HCT116 (cell line): ENCODE measurements at regions not wholly inside any gene's neighbourhood (a gene's known extent, or its start where the extent isn't known, plus 50 kb on each side); places are given as distances from the start of the nearest gene placed in this dataset.

Experiments
- ATAC-seq: fragments of 200-7000 bp; cut with Tn5 transposase; 2 replicates; pipeline ENCODE4 v1.9.1; 2020; ENCODE audit warnings: mild to moderate bottlenecking, moderate library complexity
- BruUV-seq: library from RNA; stranded (reverse); fragments of 400-500 nt; replicated peaks from 2 replicates; lab custom pipeline; 2021; lab: Mats Ljungman, UMichigan
- CTCF ChIA-PET: fragments of 300-600 bp; sonication (Branson Sonifier 250); formaldehyde crosslinking; loops from one replicate; lab custom pipeline; 2021; ENCODE audit warnings: antibody characterized with exemption; lab: Charles Lee
- POLR2A ChIA-PET: fragments of 300-600, 350-600 bp; sonication (Branson Sonifier 250); formaldehyde crosslinking; loops from one replicate; lab custom pipeline; 2021; ENCODE audit warnings: antibody characterized with exemption; lab: Charles Lee
- RAD21 ChIA-PET, 2 experiments: fragments of 300-600 bp; sonication (Branson Sonifier 250); formaldehyde crosslinking; loops; one replicate each; lab custom pipeline; 2023; ENCODE audit warnings: low total read pairs in 2 of 2; ENCODE audit not compliant: uncharacterized antibody in 2 of 2, unreplicated experiment in 2 of 2, low non-redundant PET in 1 of 2; lab: Charles Lee
- DNase-seq: peaks from one replicate; pipeline ENCODE4 v3.0.0-alpha.2; 2010; ENCODE audit warnings: low read depth, low spot score
- H2AFZ ChIP-seq: fragments of 200-600 bp; shearing (Covaris generic), sonication (generic); 2 replicates; pipeline ENCODE4 v1.6.1; 2017; ENCODE audit warnings: low read depth, mixed run types, mixed read lengths, antibody characterized with exemption, low read length; ENCODE audit not compliant: poor library complexity, severe bottlenecking
- H3K27ac ChIP-seq: 2 replicates; pipeline ENCODE4 v1.5.1; 2012; ENCODE audit warnings: low read depth, low read length
- H3K27me3 ChIP-seq: fragments of 200-600 bp; sonication (generic); 2 replicates; pipeline ENCODE4 v1.6.1; 2016; ENCODE audit warnings: mixed run types, low read length, mixed read lengths; ENCODE audit not compliant: insufficient read depth
- H3K36me3 ChIP-seq, 2 experiments: fragments of 200-500 bp in 1 of 2; fragments of 200-600 bp in 1 of 2; sonication (Bioruptor generic) in 1 of 2; sonication (generic) in 1 of 2; 2 replicates each; pipeline versions ENCODE4 v1.5.1 to v1.6.1; 2014 to 2016; ENCODE audit warnings: low read length in 2 of 2, inconsistent platforms in 1 of 2, mixed read lengths in 1 of 2, mixed run types in 1 of 2; ENCODE audit not compliant: insufficient read depth in 2 of 2, control insufficient read depth in 1 of 2
- H3K4me1 ChIP-seq, 2 experiments: fragments of 200-600 bp in 1 of 2; sonication (generic) in 1 of 2; 2 replicates each; pipeline versions ENCODE4 v1.5.1 to v1.6.1; 2012 to 2017; ENCODE audit warnings: low read length in 2 of 2, inconsistent platforms in 1 of 2, mild to moderate bottlenecking in 1 of 2, mixed read lengths in 1 of 2, mixed run types in 1 of 2, moderate library complexity in 1 of 2; ENCODE audit not compliant: insufficient read depth in 2 of 2, control insufficient read depth in 1 of 2
- H3K4me2 ChIP-seq: fragments of 200-600 bp; sonication (generic); 2 replicates; pipeline ENCODE4 v1.6.1; 2017; ENCODE audit warnings: mixed run types, low read length, mixed read lengths
- H3K4me3 ChIP-seq, 2 experiments: fragments of 200-600 bp in 1 of 2; sonication (generic) in 1 of 2; replicated peaks in 1 of 2; 2 replicates each; pipeline ENCODE4 v1.5.1; 2011 to 2016; ENCODE audit warnings: low read length in 2 of 2, control low read depth in 1 of 2, low read depth in 1 of 2, mild to moderate bottlenecking in 1 of 2, mixed read lengths in 1 of 2, mixed run types in 1 of 2
- H3K79me2 ChIP-seq: fragments of 200-600 bp; sonication (generic); 2 replicates; pipeline ENCODE4 v1.6.1; 2017; ENCODE audit warnings: mild to moderate bottlenecking, mixed run types, low read length, moderate library complexity, mixed read lengths; ENCODE audit not compliant: insufficient read depth
- H3K9ac ChIP-seq: fragments of 200-600 bp; sonication (generic); 2 replicates; pipeline ENCODE4 v1.6.1; 2016; ENCODE audit warnings: low read length, mixed read lengths
- H3K9me2 ChIP-seq: fragments of 200-600 bp; sonication (generic), shearing (Covaris generic); 2 replicates; pipeline ENCODE4 v1.6.1; 2017; ENCODE audit warnings: mixed run types, mild to moderate bottlenecking, moderate library complexity; ENCODE audit not compliant: insufficient read depth
- H3K9me3 ChIP-seq, 2 experiments: fragments of 200-500 bp in 1 of 2; fragments of 200-600 bp in 1 of 2; sonication (Bioruptor generic) in 1 of 2; sonication (generic) in 1 of 2; 2 replicates each; pipeline ENCODE4 v1.6.1; 2014 to 2017; ENCODE audit warnings: low read length in 2 of 2, mixed read lengths in 2 of 2, inconsistent platforms in 1 of 2, low read depth in 1 of 2, mild to moderate bottlenecking in 1 of 2, mixed run types in 1 of 2, moderate library complexity in 1 of 2; ENCODE audit not compliant: control insufficient read depth in 1 of 2, insufficient read depth in 1 of 2
- H4K20me1 ChIP-seq: fragments of 200-600 bp; sonication (generic), shearing (Covaris generic); 2 replicates; pipeline ENCODE4 v1.6.1; 2017; ENCODE audit warnings: mixed run types, mild to moderate bottlenecking, moderate library complexity; ENCODE audit not compliant: insufficient read depth
- CBX3 ChIP-seq: IDR thresholded peaks from 2 replicates; pipeline ENCODE4 v1.6.1; 2012; ENCODE audit warnings: low read depth
- POLR2A ChIP-seq: IDR thresholded peaks from 2 replicates; pipeline ENCODE4 v1.7.0; 2011; ENCODE audit warnings: borderline replicate concordance; ENCODE audit not compliant: insufficient read depth, insufficient read length; ENCODE audit errors: extremely low read depth
- POLR2AphosphoS5 ChIP-seq: IDR thresholded peaks from 2 replicates; pipeline ENCODE4 v1.6.1; 2011; ENCODE audit warnings: mild to moderate bottlenecking, low read depth, low read length, moderate library complexity
- SIN3A ChIP-seq: IDR thresholded peaks from 2 replicates; pipeline ENCODE4 v1.6.1; 2012; ENCODE audit warnings: low read depth
- SRF ChIP-seq: IDR thresholded peaks from 2 replicates; pipeline ENCODE4 v1.6.1; 2012; ENCODE audit warnings: low read depth
- YY1 ChIP-seq: IDR thresholded peaks from 2 replicates; pipeline ENCODE4 v1.6.1; 2011; ENCODE audit warnings: low read length, low read depth, moderate library complexity, mild to moderate bottlenecking; ENCODE audit not compliant: insufficient replicate concordance; ENCODE audit errors: extremely low read depth
- ZFX ChIP-seq: fragments of 450-650 bp; IDR thresholded peaks from 2 replicates; pipeline ENCODE4 v1.6.1; 2017
- ZNF274 ChIP-seq: fragments of 200-500 bp; sonication (Bioruptor generic); IDR thresholded peaks from 2 replicates; pipeline ENCODE4 v1.6.1; 2014; ENCODE audit warnings: mild to moderate bottlenecking, low read depth, low read length, inconsistent platforms
- intact Hi-C: fragments of 100-400 bp; cut with micrococcal nuclease; formaldehyde crosslinking; loops from 2 replicates; pipeline ENCODE4 v1.10.0; 2022
- TF ChIP-seq, protein P1 (sequence below), 3 experiments: fragments of 200-600 bp in 1 of 3; sonication (generic) in 1 of 3; IDR thresholded peaks in 2 of 3; conservative IDR thresholded peaks in 1 of 3; 2 replicates each; pipeline ENCODE4 v1.5.1; 2012 to 2017; ENCODE audit warnings: low read depth in 2 of 3, low read length in 2 of 3, antibody characterized with exemption in 1 of 3, borderline replicate concordance in 1 of 3, control low read depth in 1 of 3, mild to moderate bottlenecking in 1 of 3, mixed read lengths in 1 of 3, mixed run types in 1 of 3, moderate library complexity in 1 of 3; ENCODE audit not compliant: insufficient read depth in 1 of 3
- TF ChIP-seq, protein P2 (sequence below): IDR thresholded peaks from 2 replicates; pipeline ENCODE4 v1.6.1; 2012; ENCODE audit warnings: low read depth

DNA sequence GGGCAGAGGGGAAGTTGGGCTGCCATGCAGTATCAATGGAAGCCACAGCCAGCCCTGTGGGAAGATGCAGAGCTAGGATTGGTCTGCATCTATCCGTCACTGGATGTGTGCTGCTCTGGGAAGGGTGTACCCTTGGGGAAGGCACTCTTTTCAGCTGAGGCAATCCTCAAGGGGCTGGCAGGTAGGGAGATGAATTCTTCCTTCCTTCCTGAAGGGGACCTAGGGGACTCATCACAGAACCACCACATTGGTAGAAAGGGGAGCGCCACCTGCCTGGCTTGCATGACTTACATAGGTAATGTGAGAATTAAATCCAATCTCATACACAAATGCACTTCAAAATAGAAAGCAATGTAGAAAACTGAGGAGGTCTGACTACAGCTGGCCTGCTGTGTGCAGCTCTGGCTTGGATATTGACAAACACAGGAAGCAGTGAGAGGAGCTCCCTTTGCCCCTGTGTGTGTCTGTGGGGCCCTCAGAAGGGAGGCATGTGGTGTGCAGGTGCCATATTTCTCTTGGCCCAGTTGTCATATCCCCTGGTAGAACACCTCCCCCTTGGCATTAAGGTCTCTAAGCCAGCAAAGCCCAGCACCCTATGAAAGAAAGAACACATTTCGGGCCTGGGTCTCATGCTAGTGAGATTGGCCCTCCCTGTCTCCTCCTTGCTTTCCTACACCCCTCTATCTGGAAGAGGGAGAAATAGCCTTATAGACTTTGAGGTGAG lies 260.3 kb upstream of the MOCS1 start (continued):
- TF ChIP-seq, protein P1, sequence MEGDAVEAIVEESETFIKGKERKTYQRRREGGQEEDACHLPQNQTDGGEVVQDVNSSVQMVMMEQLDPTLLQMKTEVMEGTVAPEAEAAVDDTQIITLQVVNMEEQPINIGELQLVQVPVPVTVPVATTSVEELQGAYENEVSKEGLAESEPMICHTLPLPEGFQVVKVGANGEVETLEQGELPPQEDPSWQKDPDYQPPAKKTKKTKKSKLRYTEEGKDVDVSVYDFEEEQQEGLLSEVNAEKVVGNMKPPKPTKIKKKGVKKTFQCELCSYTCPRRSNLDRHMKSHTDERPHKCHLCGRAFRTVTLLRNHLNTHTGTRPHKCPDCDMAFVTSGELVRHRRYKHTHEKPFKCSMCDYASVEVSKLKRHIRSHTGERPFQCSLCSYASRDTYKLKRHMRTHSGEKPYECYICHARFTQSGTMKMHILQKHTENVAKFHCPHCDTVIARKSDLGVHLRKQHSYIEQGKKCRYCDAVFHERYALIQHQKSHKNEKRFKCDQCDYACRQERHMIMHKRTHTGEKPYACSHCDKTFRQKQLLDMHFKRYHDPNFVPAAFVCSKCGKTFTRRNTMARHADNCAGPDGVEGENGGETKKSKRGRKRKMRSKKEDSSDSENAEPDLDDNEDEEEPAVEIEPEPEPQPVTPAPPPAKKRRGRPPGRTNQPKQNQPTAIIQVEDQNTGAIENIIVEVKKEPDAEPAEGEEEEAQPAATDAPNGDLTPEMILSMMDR (IDR thresholded peaks at IDR 0.05 in 2 of 3, conservative IDR thresholded peaks at IDR 0.05 in 1 of 3; ENCODE audit: borderline replicate concordance in 1 of 3, insufficient read depth in 1 of 3, low read depth in 2 of 3, low read length in 2 of 3), result no peak
- TF ChIP-seq ZFX (no peak), POLR2AphosphoS5 (no peak), SRF (no peak), ZNF274 (no peak), SIN3A (no peak), POLR2A (no peak), CBX3 (no peak)
- TF ChIP-seq, protein P2, sequence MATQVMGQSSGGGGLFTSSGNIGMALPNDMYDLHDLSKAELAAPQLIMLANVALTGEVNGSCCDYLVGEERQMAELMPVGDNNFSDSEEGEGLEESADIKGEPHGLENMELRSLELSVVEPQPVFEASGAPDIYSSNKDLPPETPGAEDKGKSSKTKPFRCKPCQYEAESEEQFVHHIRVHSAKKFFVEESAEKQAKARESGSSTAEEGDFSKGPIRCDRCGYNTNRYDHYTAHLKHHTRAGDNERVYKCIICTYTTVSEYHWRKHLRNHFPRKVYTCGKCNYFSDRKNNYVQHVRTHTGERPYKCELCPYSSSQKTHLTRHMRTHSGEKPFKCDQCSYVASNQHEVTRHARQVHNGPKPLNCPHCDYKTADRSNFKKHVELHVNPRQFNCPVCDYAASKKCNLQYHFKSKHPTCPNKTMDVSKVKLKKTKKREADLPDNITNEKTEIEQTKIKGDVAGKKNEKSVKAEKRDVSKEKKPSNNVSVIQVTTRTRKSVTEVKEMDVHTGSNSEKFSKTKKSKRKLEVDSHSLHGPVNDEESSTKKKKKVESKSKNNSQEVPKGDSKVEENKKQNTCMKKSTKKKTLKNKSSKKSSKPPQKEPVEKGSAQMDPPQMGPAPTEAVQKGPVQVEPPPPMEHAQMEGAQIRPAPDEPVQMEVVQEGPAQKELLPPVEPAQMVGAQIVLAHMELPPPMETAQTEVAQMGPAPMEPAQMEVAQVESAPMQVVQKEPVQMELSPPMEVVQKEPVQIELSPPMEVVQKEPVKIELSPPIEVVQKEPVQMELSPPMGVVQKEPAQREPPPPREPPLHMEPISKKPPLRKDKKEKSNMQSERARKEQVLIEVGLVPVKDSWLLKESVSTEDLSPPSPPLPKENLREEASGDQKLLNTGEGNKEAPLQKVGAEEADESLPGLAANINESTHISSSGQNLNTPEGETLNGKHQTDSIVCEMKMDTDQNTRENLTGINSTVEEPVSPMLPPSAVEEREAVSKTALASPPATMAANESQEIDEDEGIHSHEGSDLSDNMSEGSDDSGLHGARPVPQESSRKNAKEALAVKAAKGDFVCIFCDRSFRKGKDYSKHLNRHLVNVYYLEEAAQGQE, result no peak

DNA sequence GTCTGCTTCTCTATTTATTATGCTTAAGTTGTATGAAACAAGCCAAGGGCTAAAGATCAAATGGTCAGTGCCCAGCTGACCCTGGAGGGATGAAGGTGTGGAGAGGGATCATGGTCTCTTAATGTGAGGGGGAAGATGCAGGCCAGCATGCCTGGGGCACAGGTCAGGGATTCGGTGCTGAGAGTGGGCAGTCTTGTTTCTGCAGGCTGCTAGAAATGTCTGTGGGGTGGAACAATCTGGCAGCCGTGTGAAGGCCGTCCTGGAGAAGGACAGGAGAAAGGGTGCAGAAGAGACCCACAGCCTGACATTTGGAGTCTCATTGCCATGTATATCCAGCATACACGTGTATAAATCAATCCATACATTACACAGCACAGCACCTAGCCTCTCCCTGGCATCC lies 258.3 kb upstream of the MOCS1 start:
- H3K4me3 ChIP-seq, result no peak overlapping the region
- H3K36me3 ChIP-seq, result no peaks in the 10 kb centered on the region
- DNase-seq, result no peak
- H2AFZ ChIP-seq, result no peak overlapping the region
- intact Hi-C loops, result no loop called here
- no peaks in the 10 kb centered on the region for H4K20me1 ChIP-seq
- H3K9ac ChIP-seq, result no peak overlapping the region
- no peak overlapping the region for H3K27ac ChIP-seq
- no peak for ATAC-seq
- H3K27me3 ChIP-seq, result peaks cover 25% of the 10 kb centered on the region
- no peak for TF ChIP-seq YY1
- RAD21 ChIA-PET, result no interaction called here
- no peaks in the 10 kb centered on the region for H3K9me2 ChIP-seq
- POLR2A ChIA-PET, result no interaction called here
- no peak overlapping the region for H3K4me2 ChIP-seq
- H3K79me2 ChIP-seq, result no peaks in the 10 kb centered on the region
- no peaks in the 10 kb centered on the region for H3K9me3 ChIP-seq
- CTCF ChIA-PET, result no interaction called here
- no peaks in the 10 kb centered on the region for H3K4me1 ChIP-seq
- no TSS peak for BruUV-seq
